NCI-H524 (cell line): ENCODE measurements at regions not wholly inside any gene's neighbourhood (a gene's known extent, or its start where the extent isn't known, plus 50 kb on each side); places are given as distances from the start of the nearest gene placed in this dataset.
A peak's percentile ranks its signal among the peaks of the same experiment; 100 is the strongest.
"Not testable (repeated sequence)": the region's sequence is repeated elsewhere in the genome, so short reads cannot be mapped to it uniquely, and the experiment has no call there.

Experiments
- DNase-seq, 2 experiments: peaks; one replicate each; lab custom pipeline; 2025; lab: John Stamatoyannopoulos, UW

DNA sequence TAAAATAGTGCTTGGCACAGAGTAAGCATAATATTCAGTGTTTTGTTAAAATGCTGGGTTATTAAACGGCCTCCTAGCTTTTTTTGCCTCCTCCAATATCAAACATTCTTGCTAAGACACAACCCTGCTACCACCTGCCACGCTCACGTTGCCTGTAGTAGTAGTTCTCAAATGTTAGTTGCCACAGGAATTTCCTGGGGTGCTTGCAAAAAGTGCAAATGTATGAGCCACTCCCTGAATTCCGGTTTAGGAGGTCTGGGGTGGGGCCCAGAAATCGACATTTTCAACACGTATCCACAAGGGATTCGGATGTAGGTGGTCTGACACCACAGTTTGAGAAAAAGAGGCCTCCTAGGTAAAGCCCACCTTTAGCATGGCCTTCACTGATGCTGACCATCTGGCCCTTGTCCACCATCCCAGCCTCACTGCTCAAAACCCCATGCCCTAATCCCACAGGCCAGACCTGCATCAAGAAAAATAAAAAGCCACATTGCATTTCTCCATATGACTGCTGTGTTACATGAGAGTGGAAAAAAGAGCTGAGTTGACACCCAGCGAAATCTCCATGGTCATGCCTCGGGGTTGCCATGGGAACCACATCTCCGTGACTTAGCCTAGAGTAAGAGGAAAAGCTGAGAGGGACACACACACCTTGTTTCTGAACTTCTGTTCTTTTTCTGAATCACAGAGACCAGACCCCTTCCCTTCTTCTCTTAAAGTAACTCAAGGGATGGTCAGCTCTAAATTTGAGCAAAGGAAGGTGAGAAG, 116.4 kb upstream of the HES1 start:
- peak in 1 of 2 experiments; percentile 54 for DNase-seq

DNA sequence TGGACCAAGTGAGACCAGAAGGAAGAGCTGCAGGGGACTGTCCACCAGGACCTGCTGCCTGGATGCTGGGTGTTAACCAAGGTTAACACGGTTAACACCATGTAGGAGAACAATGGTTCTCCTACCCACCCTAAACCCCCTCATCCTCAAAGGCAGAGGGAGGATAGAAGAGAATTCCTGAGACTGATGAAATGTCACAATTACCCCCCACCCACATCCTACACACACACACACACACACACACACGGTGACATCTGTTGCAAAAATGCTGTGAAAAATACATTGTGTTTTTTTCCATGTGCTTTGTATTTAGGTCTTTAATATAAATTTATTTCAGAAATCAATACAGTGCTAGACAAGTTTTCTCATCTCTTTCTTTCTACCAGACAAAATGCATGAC, 113.9 kb upstream of the HES1 start:
- no peak for DNase-seq

DNA sequence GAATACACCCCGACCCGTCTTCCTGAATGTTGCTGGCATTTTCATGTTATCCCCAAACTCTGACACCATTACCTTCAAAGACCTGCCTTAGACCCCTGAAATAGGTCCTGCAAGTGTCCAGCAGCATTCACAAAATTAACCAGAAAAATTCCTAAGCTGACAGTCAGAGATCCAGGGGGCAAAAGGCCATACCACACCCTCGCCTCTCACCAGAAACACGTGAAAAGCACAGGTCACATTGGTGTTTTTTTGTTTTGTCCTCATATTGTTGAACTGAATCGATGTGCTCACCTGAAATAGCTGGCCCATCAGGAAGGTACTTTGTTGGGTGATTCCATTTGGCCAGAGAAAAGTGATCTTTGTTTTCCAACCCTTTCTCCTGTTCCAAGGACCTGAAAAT, 113.1 kb upstream of the HES1 start:
- no peak for DNase-seq

DNA sequence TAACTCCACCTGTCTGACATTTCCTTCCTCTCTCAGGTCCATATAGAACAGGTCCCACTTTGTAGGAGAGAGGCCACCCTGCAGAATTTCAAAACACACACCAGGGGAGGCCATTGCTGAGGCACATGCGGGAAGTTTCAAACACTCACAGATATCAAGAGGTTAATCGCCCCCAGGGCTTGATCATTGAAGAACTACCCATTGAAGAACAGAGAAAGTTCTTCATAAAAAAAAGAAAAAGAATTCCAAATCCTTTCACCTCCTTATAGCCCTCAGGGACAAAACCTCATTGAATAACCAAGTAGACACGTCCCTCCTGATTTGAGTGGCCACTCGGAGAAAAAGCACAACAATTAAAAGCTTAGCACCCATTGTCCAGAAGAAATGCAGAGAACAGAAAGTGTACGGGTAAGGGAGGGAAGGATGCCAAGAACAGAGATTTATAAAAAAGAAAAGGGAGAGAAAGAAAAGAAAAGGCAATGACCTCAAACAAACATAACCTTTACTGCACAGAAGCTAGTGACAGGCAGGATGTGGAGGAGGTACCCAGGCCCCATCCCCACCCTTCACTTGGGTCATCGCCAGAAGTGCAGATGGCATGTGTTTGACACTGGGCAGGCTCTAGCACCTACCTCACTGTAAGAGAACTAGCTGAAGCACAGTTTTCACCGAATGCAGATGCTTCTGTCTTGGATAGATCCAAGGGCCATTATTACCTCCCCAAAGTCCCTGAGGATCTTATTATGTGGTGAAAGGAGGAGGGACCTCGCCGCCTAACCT, 112.3 kb upstream of the HES1 start:
- peak; percentile 84 to 95 for DNase-seq

DNA sequence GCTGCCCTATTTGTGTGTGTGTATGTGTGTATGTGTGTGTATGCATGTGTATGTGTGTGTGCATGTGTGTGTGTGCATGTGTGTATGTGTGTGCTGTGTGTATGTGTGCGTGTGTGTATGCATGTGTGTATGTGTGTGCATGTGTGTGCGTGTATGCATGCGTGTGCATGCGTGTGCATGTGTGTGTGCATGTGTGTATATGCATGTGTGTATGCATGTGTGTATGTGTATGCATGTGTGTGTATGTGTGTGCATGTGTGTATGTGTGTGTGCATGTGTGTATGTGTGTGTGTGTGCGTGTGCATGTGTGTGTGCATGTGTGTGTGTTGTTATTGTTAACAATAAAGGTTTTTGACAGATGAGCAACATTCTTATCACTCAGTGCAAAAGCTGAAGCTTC, 110.8 kb upstream of the HES1 start:
- no peak for DNase-seq

DNA sequence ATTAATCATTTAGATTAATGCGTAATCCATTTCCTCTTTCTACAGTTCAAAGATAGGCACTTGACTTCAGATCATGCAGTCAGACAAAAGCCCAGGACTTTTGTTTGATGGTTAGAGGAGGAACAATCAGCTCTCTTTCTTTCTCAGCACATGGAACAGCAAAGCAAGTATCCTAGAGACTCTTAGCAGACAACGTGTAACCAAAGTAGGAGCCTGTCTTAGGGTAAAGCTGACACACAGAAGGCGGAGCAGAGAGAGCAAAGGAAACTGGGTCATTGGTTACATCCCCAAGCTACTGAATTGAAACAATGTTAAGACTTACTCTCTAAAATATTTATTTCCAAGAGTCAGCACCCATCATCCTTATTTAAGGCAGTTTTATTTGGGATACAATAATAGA, 110.0 kb upstream of the HES1 start:
- DNase-seq, result no peak

DNA sequence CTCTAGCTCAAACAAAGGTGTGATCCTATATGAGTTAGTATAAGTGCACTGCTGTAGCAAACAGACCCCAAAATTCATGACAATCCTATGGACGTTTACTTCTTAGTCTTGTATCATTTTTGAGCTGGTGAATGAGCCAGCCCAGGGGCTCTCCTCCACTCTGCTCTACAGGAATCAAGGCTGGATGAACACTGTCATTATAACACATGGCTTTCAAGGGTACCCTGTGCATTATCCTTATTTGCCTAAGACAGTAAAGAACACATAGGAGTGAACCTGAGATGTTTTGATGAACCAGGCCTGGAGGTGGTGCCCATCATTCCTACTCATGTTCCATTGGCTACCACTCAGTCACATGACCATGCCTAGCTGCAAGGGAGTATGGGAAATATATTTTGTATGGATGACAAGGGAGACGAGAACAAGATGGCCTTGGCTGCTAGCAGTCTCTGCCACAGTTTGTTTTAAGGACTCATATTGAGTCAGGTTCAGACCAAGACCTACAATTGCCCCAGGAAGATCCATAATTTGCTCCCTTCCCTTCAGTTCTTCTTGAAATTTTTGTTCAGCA, 107.4 kb upstream of the HES1 start:
- DNase-seq, result no peak

DNA sequence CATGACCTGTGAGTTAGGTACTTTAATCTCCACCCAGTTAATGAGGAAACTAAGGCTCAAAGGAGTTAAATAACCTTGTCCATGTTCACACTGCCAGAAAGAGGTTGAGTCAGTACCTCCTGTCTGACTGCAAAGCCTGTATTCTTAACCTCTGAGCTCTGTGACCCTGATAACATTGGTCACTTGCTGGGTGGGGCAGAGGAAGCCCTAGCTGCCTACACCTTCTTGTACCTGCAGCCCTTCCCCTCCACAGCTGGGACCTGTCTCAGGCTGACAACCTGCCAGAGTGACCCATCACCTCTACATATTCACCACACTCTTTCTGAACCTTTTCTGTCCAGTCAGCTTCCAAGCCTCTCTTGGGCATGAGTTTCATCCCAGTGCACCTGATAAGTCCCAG, 106.1 kb upstream of the HES1 start:
- no peak for DNase-seq

DNA sequence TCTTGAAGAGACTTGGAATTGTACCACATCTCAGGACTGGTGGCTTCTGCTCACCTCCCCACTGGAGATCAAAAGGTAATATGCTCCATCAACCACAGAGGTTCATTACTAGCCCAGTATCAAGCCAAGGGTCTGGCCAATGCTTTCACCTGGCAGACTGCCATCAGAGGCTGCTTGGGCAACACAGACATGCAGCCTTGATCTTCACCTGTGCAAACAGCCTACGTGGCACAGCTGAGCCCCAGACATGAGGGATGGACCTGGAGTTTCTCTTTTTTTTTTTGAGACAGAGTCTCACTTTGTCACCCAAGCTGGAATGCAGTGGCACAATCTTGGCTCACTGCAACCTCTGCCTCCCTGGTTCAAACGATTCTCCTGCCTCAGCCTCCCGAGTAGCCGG, 105.6 kb upstream of the HES1 start:
- DNase-seq, result peak in 1 of 2 experiments; percentile 10

DNA sequence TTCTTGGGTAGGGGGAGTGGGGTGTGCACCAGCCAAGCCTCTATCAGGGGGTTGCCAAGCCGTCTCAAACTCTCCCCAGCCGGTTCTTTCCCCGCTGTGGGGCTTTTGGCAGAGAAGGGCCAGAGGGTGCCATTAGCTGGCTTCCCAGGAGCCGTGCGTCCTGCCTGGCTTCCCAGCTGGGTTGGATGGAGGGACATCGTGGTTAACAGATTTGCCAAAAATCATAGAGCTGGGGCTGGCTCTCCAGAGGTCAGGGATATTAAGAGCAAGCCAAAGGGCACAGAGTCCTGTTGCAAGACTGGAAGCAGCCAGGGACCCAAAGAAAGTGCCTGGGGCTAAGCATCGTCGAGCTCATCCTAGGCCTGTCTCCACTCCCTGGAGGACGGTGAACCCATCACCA, 104.6 kb upstream of the HES1 start:
- no peak for DNase-seq

DNA sequence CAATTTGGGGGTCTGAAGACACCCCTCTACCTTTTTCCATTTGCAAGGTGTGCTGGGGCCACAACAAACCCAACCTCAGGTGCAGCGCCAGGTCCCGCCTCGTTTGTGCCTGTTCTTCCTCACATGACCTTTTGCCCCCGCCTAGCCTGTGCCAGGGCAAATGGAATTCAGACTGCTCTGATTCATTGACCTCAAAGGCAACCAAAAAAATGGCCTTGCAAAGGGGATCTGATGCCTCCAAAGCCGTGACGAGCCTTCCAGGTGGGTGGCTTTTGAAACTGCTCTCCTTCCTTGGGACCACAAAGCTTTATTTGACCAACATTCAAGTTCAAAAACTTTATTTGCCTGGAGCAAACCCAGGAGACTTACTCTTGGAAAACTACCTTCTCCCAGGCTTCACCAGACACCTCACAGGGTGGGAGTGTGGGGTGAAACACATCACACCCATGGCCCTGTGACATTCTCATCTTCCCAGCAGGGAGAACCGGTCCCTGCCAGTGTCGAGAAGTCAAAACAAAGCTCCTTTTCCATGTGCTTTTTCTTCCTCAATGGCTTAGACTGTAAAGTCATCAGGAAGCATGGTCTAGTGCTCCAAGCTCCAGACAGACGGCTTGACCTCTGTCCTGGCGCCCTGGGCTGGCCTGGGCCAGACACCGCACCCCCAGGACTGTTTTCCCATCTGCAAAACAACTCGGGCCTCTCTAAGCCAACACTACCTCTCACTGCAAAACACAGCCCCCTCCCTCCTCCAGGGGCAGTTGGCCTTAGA, 103.9 kb upstream of the HES1 start:
- no peak for DNase-seq

DNA sequence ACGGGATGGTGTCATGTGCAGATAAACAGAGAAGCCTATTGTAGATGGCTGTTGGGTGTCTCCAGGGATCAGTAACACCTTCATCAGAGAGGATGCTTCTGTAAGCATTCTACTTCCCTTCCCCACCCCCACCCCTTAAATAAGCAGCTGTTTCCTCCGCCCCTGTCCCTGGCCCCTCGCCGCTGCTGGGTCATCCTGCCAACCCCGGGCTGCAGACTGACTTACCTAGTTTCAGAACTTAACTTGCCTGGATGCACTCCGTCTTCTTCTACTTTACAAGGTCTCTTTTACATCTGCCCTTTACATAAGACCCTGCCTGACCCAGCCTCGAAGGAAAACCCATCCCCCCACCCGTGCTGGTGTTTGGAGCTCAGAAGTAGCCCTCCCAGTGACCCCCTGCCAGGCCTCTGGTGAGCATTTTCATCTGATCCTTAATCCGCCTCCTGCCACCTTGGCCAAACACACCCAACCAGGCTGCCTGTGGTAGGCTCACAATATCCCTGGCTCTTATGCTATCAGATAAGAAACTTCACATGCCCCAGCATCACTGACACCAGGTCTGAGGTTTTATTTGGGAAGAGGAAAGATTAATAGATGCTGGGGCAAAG, 103.0 kb upstream of the HES1 start:
- DNase-seq, result peak in 1 of 2 experiments; percentile 52

DNA sequence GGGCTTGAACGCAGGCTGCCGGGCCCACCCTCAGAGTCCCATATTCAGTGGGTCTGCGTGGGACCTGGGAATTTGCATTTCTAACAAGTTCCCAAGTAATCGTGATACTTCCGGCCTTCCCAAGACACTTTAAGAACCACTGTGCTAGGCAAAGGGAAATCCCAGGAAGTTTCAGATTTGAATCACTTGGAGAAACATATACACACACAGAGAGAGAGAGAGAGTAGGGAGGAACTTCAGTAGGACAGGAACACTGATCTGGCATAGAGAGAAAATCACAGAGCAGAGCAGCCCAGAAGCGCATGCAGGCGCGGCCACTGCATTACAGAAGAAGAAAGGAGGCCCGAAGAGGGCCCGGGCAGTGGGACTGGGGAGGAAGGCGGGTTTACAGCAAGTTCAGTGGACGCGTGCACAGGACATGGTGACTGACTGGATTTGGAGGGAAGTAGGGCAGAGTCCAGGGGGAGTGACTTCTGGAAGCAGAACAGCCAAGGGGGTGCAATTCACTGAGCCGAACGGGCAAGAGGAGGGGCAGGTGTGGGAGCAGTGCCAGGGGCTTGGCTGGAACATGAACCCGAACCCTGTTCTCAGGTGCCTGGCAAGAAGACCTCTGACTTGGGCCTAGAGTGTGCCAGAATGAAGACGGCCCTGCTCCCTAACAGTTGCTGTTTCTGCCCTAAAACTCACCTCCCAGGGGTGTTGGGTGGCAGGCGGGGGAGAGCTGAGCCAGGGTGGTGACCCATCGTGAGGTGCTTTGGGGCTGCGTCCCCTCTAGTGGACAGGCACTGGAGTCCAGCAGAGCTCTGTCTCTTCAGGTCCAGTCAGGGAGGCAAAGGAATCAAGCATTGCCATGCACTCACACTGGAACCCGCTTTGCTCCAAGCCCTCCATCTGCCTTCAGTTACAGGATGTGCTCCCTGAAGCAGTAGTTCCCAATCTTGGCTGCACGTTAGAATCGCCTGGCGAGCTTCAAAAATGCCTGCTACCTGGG, 101.3 kb upstream of the HES1 start:
- no peak for DNase-seq

DNA sequence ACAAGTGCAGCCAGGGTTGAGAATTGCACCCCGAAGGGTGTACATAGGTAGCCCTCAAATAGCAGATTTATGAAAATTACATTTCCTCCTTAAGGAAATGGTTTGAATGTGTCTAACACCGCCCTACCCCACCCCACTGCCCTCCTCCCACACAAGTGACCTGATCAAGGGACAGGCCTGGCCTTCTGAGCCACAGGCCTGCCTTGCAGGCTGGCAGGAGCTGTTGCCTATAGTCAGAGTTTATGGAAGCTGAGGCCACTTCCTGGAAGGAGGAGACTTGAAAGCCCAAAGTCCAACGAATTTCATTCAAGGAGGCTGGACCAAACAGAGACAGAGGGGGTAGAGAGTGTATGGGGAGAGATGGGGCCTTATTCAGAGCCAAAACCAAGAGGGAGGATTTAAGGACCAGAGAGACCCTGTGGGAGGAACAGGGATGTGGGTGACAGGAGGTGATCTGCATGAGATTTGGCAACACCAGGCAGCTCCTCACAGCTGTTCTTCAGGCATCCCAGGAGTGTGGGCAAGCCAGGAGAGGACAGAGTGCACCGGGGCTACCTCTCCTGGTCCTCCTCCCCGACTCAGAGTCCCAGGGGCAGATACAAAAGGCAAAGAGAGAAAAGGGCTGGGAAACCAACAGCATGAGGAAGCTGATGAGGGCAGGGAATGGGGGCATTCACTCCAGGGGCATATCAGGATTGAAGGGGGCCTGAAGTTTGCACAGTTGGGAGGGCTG, 100.4 kb upstream of the HES1 start:
- no peak for DNase-seq

DNA sequence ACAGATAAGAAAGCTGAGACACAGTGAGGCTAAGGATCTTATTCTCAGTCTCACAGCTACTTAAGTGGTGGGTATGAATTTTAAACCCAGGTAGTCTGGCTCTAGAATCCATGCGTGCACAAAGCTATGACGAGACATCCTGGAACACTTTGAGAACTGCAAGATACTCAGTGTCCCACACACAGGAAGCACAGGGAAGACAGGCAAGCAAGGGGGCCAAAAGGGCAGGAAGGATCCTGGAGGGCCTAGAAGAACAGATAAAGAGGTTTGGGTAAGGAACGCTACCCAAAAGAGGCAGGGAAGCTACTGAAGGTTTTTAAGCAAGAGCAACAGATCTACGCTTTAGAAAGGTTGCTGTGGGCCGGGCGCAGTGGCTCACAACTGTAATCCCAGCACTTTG, 99.1 kb upstream of the HES1 start:
- DNase-seq, result no peak

DNA sequence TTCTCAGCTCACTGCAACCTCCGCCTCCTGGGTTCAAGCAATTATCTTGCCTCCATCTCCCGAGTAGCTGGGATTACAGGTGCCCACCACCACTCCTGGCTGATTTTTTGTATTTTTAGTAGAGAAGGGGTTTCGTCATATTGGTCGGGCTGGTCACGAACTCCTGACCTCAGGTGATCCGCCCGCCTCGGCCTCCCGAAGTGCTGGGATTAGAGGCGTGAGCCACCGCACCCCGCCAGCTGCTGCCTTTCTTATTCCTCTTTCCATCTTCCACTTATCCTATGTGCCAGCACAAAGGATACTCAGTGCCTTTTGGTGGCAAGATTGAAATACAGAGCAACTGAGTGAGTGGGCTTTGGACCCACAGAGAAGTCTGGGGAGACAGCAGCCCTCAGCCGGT, 97.6 kb upstream of the HES1 start:
- DNase-seq, result not testable (repeated sequence)

DNA sequence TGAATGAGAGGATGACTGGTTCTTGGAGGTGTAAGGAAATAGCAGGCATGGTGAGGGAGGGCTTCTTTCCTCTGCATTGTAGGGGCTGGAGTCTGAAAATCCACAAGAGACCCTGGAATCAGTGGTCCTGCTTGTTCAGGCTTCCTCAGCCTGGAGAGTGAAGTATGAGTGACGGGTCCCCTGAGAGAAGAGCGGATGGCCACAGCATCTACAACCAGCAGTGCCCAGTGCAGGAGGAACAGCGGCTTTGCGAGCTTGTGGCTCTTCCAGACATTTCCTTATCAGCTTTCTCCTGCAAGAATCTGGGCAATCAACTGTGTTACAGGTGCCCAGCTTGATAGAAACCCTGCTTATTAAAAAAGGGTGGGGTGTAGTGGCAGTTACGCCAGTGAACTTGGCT, 97.0 kb upstream of the HES1 start:
- DNase-seq, result no peak

DNA sequence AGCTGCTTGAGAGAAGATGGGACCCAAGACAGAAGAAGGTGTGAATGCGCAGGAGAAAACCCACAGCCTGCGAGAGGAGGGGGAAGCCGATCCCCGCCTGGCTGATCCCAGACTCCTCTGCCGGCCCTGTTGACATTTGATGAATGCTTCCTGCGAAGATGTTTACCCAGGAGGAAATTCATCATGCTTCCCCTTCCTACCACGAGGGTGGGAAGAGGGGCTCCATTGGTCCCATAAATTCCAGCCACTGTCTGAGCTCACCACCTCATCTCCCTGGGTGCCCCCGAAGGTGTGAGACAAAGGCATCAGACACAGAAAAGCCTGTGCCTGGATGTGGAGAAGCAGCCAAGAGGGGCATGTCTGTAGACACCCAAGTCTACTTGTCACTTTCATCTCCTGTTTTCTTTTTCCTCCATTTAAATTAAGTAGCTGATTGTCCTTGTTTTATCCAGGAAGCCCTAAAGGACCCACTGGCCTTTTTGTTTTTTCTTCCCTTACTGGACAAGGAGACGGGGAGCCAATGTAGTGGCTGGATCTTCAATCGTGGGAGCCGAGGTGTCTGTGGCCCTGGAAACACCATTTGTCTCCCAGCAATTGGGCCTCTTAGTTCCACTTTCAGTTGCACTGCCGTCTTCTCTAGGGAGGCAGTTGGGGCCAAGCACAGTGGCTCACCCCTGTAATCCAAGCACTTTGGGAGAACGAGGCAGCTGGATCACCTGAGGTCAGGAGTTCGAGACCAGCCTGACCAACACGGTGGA, 95.3 kb upstream of the HES1 start:
- no peak for DNase-seq

DNA sequence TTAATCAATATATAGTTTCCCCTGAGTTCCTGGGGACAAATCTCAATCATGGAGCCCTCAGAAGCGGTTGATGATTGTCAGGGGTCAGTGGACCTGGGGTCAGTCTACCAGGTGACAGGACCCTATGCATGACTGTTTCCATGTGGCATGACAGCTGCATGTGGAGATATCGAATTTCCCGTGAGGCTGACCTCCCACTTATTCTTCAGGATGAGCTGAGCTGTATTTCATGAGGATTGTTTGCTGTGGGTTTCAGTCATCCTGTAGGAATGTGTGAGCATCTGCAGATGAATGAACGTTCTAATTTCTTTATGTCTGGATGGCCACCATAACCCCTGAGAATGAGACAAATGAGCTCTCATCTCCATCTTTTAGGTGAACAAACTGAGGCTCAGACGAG, 93.0 kb upstream of the HES1 start:
- no peak for DNase-seq
